NCI-H524 (cell line): ENCODE measurements at regions not wholly inside any gene's neighbourhood (a gene's known extent, or its start where the extent isn't known, plus 50 kb on each side); places are given as distances from the start of the nearest gene placed in this dataset.

Source experiments
- DNase-seq, 2 experiments: peaks; one replicate each; lab custom pipeline; 2025; lab: John Stamatoyannopoulos, UW

GRCh38 chr5:13045897-13046551 is 898.5 kb downstream of the DNAH5 start:
- DNase-seq = no peak

GRCh38 chr5:13034061-13034460 is 910.4 kb downstream of the DNAH5 start:
- no peak for DNase-seq

GRCh38 chr5:13029211-13029610 is 915.3 kb downstream of the DNAH5 start:
- DNase-seq = no peak

GRCh38 chr5:13027874-13028273 is 916.6 kb downstream of the DNAH5 start:
- peak; percentile 68 to 76 for DNase-seq

- DNase-seq = no peak
These were observed 924.8 kb downstream of the DNAH5 start for GRCh38 chr5:13019729-13020128.

- DNase-seq = no peak
These were observed 941.0 kb downstream of the DNAH5 start for GRCh38 chr5:13003457-13003856.

GRCh38 chr5:12999667-13000066 is 944.8 kb downstream of the DNAH5 start:
- DNase-seq = no peak

GRCh38 chr5:12985142-12985541 is 959.3 kb downstream of the DNAH5 start:
- DNase-seq = no peak

- DNase-seq = no peak
These were observed 969.6 kb downstream of the DNAH5 start for GRCh38 chr5:12974856-12975255.

GRCh38 chr5:12965804-12966203 is 978.7 kb downstream of the DNAH5 start:
- no peak for DNase-seq

- no peak for DNase-seq
These were observed 984.8 kb downstream of the DNAH5 start for GRCh38 chr5:12959713-12960112.

- no peak for DNase-seq
These were observed 992.1 kb downstream of the DNAH5 start for GRCh38 chr5:12952409-12952808.

GRCh38 chr5:12951846-12952245 is 992.6 kb downstream of the DNAH5 start:
- DNase-seq = no peak

GRCh38 chr5:12947379-12947778 is 997.1 kb downstream of the DNAH5 start:
- DNase-seq = no peak

GRCh38 chr5:12945477-12945876 is 999.0 kb downstream of the DNAH5 start:
- DNase-seq = peak in 1 of 2 experiments; percentile 49

GRCh38 chr5:12936221-12936620 is 1008.3 kb downstream of the DNAH5 start:
- no peak for DNase-seq

GRCh38 chr5:12934722-12935121 is 1009.8 kb downstream of the DNAH5 start:
- DNase-seq = peak in 1 of 2 experiments; percentile 28

- DNase-seq = no peak
These were observed 1016.3 kb upstream of the CTNND2 start for GRCh38 chr5:12920527-12920926.

GRCh38 chr5:12911156-12911555 is 1006.9 kb upstream of the CTNND2 start:
- DNase-seq = no peak

- DNase-seq = no peak
These were observed 1006.4 kb upstream of the CTNND2 start for GRCh38 chr5:12910641-12911040.

- peak; percentile 27 to 80 for DNase-seq
These were observed 998.4 kb upstream of the CTNND2 start for GRCh38 chr5:12902611-12903010.

- no peak for DNase-seq
These were observed 997.5 kb upstream of the CTNND2 start for GRCh38 chr5:12901696-12902095.

- no peak for DNase-seq
These were observed 991.8 kb upstream of the CTNND2 start for GRCh38 chr5:12896086-12896485.

GRCh38 chr5:12885018-12885417 is 980.8 kb upstream of the CTNND2 start:
- peak; percentile 57 to 88 for DNase-seq
